ENCODE measurements at regions not wholly inside any gene's neighbourhood (a gene's known extent, or its start where the extent isn't known, plus 50 kb on each side); places are given as distances from the start of the nearest gene placed in this dataset.

GRCh38 chr20:4332121-4332860 is 83.2 kb upstream of the ADRA1D start:
- TF ChIP-seq CTCF (IDR thresholded peaks at IDR 0.05; ENCODE audit: extremely low read depth in 1 of 2, insufficient read depth in 1 of 2, low read depth in 1 of 2, low read length in 2 of 2) (no peak), POLR2A (IDR thresholded peaks at IDR 0.05; ENCODE audit: low read depth, low read length) (no peak), POLR2AphosphoS5 (IDR thresholded peaks at IDR 0.05; ENCODE audit: insufficient read depth, low read depth, low read length) (no peak), EZH2 (IDR thresholded peaks at IDR 0.05; ENCODE audit: borderline replicate concordance, low read depth, low read length, severe bottlenecking) (no peak), GATA2 (IDR thresholded peaks at IDR 0.05; ENCODE audit: insufficient read depth, insufficient read length, low read depth, low read length) (no peak)
